ENCODE measurements at regions not wholly inside any gene's neighbourhood (a gene's known extent, or its start where the extent isn't known, plus 50 kb on each side); places are given as distances from the start of the nearest gene placed in this dataset.

GRCh38 chr11:15829312-15829711 is 527.0 kb downstream of the SOX6 start:
- TF ChIP-seq CTCF (IDR thresholded peaks at IDR 0.05) (no peak), POLR2A (IDR thresholded peaks at IDR 0.05) (no peak)
